Fibroblast of pulmonary artery (primary cell): ENCODE measurements at regions not wholly inside any gene's neighbourhood (a gene's known extent, or its start where the extent isn't known, plus 50 kb on each side); places are given as distances from the start of the nearest gene placed in this dataset.

Experiments
- DNase-seq: peaks from one replicate; pipeline ENCODE4 v3.0.0-alpha.2; 2010; ENCODE audit warnings: low read depth
- H3K4me3 ChIP-seq: replicated peaks from 2 replicates; pipeline ENCODE4 v1.5.1; 2011; ENCODE audit warnings: low read depth, mild to moderate bottlenecking, control low read depth, low read length, moderate library complexity
- CTCF ChIP-seq: IDR thresholded peaks from 2 replicates; pipeline ENCODE4 v1.5.1; 2011; ENCODE audit warnings: mild to moderate bottlenecking, control low read depth, low read length, inconsistent platforms; ENCODE audit errors: missing control alignments

- no peak overlapping the region for H3K4me3 ChIP-seq
- DNase-seq: no peak
- TF ChIP-seq CTCF: no peak
Measured at GRCh38 chr9:135301271-135302263, 178.0 kb upstream of the PPP1R26 start.

GRCh38 chr9:135302329-135303279 is 177.0 kb upstream of the PPP1R26 start:
- no peak for TF ChIP-seq CTCF
- no peak overlapping the region for H3K4me3 ChIP-seq
- DNase-seq: no peak

GRCh38 chr9:135303280-135303647 is 176.3 kb upstream of the PPP1R26 start:
- TF ChIP-seq CTCF: no peak
- no peak for DNase-seq
- no peak overlapping the region for H3K4me3 ChIP-seq

- H3K4me3 ChIP-seq: no peak overlapping the region
- DNase-seq: no peak
- TF ChIP-seq CTCF: no peak
Measured at GRCh38 chr9:135303865-135304499, 175.6 kb upstream of the PPP1R26 start.

GRCh38 chr9:135304886-135305285 is 174.7 kb upstream of the PPP1R26 start:
- TF ChIP-seq CTCF: no peak
- no peak overlapping the region for H3K4me3 ChIP-seq
- DNase-seq: no peak

GRCh38 chr9:135305546-135306180 is 173.9 kb upstream of the PPP1R26 start:
- H3K4me3 ChIP-seq: no peak overlapping the region
- no peak for DNase-seq
- no peak for TF ChIP-seq CTCF
